ENCODE measurements at regions not wholly inside any gene's neighbourhood (a gene's known extent, or its start where the extent isn't known, plus 50 kb on each side); places are given as distances from the start of the nearest gene placed in this dataset.

DNA sequence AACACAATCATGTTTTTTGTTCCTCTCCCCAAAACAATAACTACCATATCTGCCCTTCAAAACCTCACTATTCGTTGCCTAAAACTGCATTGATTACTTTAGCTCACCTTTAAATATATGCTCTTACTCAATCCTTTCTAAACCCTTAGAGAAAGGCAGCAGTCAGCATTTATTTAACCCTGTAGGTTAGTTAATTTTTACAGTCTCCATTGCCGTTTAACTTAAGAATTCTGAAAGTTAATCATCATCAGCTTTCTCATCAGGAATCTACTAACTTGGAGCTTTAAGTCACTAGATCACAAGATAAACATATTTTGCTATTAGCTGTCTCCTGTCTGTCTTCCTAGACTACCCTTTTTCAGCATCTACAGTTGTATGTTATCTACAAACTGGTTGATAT, 991.9 kb downstream of the EPHA7 start:
- Histone ChIP-seq H4K91ac (replicated peaks; ENCODE audit: insufficient read length, low read length) (no peak overlapping the region), H4K20me1 (replicated peaks in 1 of 2; ENCODE audit: control insufficient read depth in 1 of 2, insufficient read depth in 2 of 2, low read length in 2 of 2) (no peaks in the 10 kb centered on the region), H3K4me3 (ENCODE audit: extremely low read depth in 1 of 4, insufficient read depth in 2 of 4, low read depth in 3 of 4, low read length in 4 of 4) (no peak overlapping the region), H3K56ac (replicated peaks; ENCODE audit: insufficient read length, low read depth, low read length) (no peak overlapping the region), H4K5ac (ENCODE audit: insufficient read length, low read depth, low read length) (no peak overlapping the region), H3K23me2 (ENCODE audit: low read depth, low read length) (no peaks in the 10 kb centered on the region), H3K27ac (ENCODE audit: low read depth, low read length) (no peak overlapping the region), H3K9ac (replicated peaks in 1 of 4; ENCODE audit: extremely low read depth in 1 of 4, low read depth in 3 of 4, low read length in 3 of 4) (no peak overlapping the region), H4K8ac (ENCODE audit: extremely low read depth, insufficient read depth, low read length) (no peak overlapping the region), H2AFZ (ENCODE audit: low read length) (no peak overlapping the region), H3K18ac (ENCODE audit: extremely low read depth, low read length) (no peak overlapping the region), H3K9me3 (ENCODE audit: insufficient read depth in 2 of 2, low read depth in 1 of 2, low read length in 1 of 2) (no peaks in the 10 kb centered on the region), H2AK5ac (ENCODE audit: low read depth, low read length) (no peak overlapping the region), H3K79me2 (ENCODE audit: control insufficient read depth in 1 of 2, insufficient read depth in 2 of 2, low read length in 2 of 2) (no peaks in the 10 kb centered on the region), H3K4me1 (replicated peaks in 1 of 4; ENCODE audit: control insufficient read depth in 3 of 4, insufficient read depth in 4 of 4, low read length in 3 of 4) (no peaks in the 10 kb centered on the region), H2BK5ac (ENCODE audit: low read depth, low read length) (no peak overlapping the region), H3K36me3 (ENCODE audit: control insufficient read depth in 2 of 4, insufficient read depth in 4 of 4, low read length in 3 of 4) (no peaks in the 10 kb centered on the region), H3K79me1 (ENCODE audit: low read depth, low read length) (no peaks in the 10 kb centered on the region), H2BK120ac (replicated peaks; ENCODE audit: low read depth, low read length) (no peak overlapping the region), H2BK20ac (ENCODE audit: low read length) (no peak overlapping the region), H3K4ac (replicated peaks; ENCODE audit: insufficient read length, low read depth, low read length) (no peak overlapping the region), H3K4me2 (ENCODE audit: insufficient read depth in 1 of 2, low read depth in 2 of 2, low read length in 2 of 2) (no peak overlapping the region), H3K27me3 (replicated peaks in 1 of 4; ENCODE audit: control insufficient read depth in 3 of 4, extremely low read depth in 1 of 4, insufficient read depth in 3 of 4, low read length in 3 of 4) (peaks cover 0 to 1% (median 0%) of the 10 kb centered on the region in 4 experiments; a peak in 1 of 7 replicates), H2BK12ac (ENCODE audit: low read depth, low read length) (no peak overlapping the region), H2BK15ac (ENCODE audit: low read length) (no peak overlapping the region), H3K14ac (ENCODE audit: insufficient read length) (no peak overlapping the region), H3K23ac (ENCODE audit: insufficient read length) (no peak overlapping the region)
- FAIRE-seq = no peak
- CTCF ChIA-PET (ENCODE audit: partially characterized antibody) = interaction anchor here (1.3 kb wide), 1 partner anchor 217 kb away, joined by 3 read pairs; no protein-coding TSS in a partner anchor
- TF ChIP-seq EZH2 (IDR thresholded peaks at IDR 0.05; ENCODE audit: low read depth, low read length, severe bottlenecking) = no peak
- no peak for TF ChIP-seq JUN (IDR thresholded peaks at IDR 0.05; ENCODE audit: low read depth, low read length)
- TF ChIP-seq KDM1A (IDR thresholded peaks at IDR 0.05; ENCODE audit: borderline replicate concordance, low read length) = no peak
- TF ChIP-seq RXRA (IDR thresholded peaks at IDR 0.05; ENCODE audit: insufficient read depth, low read depth, low read length) = no peak
- no peak for TF ChIP-seq SIX5 (IDR thresholded peaks at IDR 0.05; ENCODE audit: low read depth, low read length)
- TF ChIP-seq POU5F1 (IDR thresholded peaks at IDR 0.05; ENCODE audit: low read depth, low read length) = no peak
- TF ChIP-seq PHF8 (conservative IDR thresholded peaks at IDR 0.05; ENCODE audit: low read depth, low read length) = no peak
- TF ChIP-seq KDM5A (IDR thresholded peaks at IDR 0.05; ENCODE audit: low read length) = no peak
- no peak for TF ChIP-seq TEAD4 (IDR thresholded peaks at IDR 0.05; ENCODE audit: low read depth, low read length)
- no peak for TF ChIP-seq BCL11A (IDR thresholded peaks at IDR 0.05; ENCODE audit: low read depth in 2 of 2, low read length in 2 of 2)
- DNase-seq (ENCODE audit: low read depth in 1 of 2, low spot score in 2 of 2) = no peak
- 91% methylated on average over 2 of the region's 2 CpGs; no CpG with 5 or more reads in 1 of the 2 experiments for WGBS, 2 experiments (ENCODE audit: extremely low coverage in 1 of 2, insufficient coverage in 1 of 2, insufficient read length in 1 of 2, insufficient replicate concordance in 2 of 2, low coverage in 1 of 2, low lambda C conversion rate in 2 of 2, missing lambda C conversion rate in 1 of 2)
- POLR2A ChIA-PET (ENCODE audit: partially characterized antibody) = no interaction called here

Data from H1 (cell line).